ENCODE measurements at regions not wholly inside any gene's neighbourhood (a gene's known extent, or its start where the extent isn't known, plus 50 kb on each side); places are given as distances from the start of the nearest gene placed in this dataset.
"Not testable (repeated sequence)": the region's sequence is repeated elsewhere in the genome, so short reads cannot be mapped to it uniquely, and the experiment has no call there.

- H3K4ac ChIP-seq (ENCODE audit: low read depth, low read length); H3K27ac ChIP-seq (ENCODE audit: low read depth, low read length); H3K9me3 ChIP-seq (ENCODE audit: insufficient read depth, low read depth, low read length); H3K14ac ChIP-seq (ENCODE audit: low read length); H2AK5ac ChIP-seq (ENCODE audit: low read length); H3K9ac ChIP-seq (ENCODE audit: low read length); H3K23ac ChIP-seq (ENCODE audit: low read length); H3K27me3 ChIP-seq (ENCODE audit: insufficient read depth, low read length); H2AFZ ChIP-seq (ENCODE audit: insufficient read depth, low read length, poor library complexity); H3K4me2 ChIP-seq (ENCODE audit: low read length); H2BK12ac ChIP-seq (ENCODE audit: low read length); H3K36me3 ChIP-seq (ENCODE audit: control insufficient read depth in 1 of 2, insufficient read depth in 2 of 2, low read length in 2 of 2); H3K79me2 ChIP-seq (ENCODE audit: control insufficient read depth, insufficient read depth, low read length, poor library complexity); H4K91ac ChIP-seq (ENCODE audit: low read depth, low read length); DNase-seq; H2BK5ac ChIP-seq (ENCODE audit: low read depth, low read length, poor library complexity); H4K8ac ChIP-seq (ENCODE audit: low read depth, low read length); H3K4me3 ChIP-seq (ENCODE audit: low read depth, low read length); H4K12ac ChIP-seq (ENCODE audit: low read depth, low read length); H3K4me1 ChIP-seq (ENCODE audit: control insufficient read depth in 1 of 2, insufficient read depth in 2 of 2, low read length in 2 of 2); H3K79me1 ChIP-seq (ENCODE audit: low read length); H3K18ac ChIP-seq (ENCODE audit: low read length); H2BK120ac ChIP-seq (ENCODE audit: insufficient read depth, low read length, poor library complexity): not testable (repeated sequence)
- no CpG with 5 or more reads among the region's 3 CpGs for WGBS (ENCODE audit: extremely low coverage, insufficient coverage, insufficient read length)
Observed at GRCh38 chr7:19338512-19338911, 193.3 kb upstream of the FERD3L start.

- H3K23ac ChIP-seq (ENCODE audit: low read length) = no peak overlapping the region
- H3K27ac ChIP-seq (ENCODE audit: low read depth, low read length) = no peak overlapping the region
- H3K14ac ChIP-seq (ENCODE audit: low read length) = no peak overlapping the region
- H2AFZ ChIP-seq (ENCODE audit: insufficient read depth, low read length, poor library complexity) = no peak overlapping the region
- no peak overlapping the region for H3K4me3 ChIP-seq (ENCODE audit: low read depth, low read length)
- H3K18ac ChIP-seq (ENCODE audit: low read length) = no peak overlapping the region
- H2BK12ac ChIP-seq (ENCODE audit: low read length) = no peak overlapping the region
- H2BK5ac ChIP-seq (ENCODE audit: low read depth, low read length, poor library complexity) = no peak overlapping the region
- H3K36me3 ChIP-seq (ENCODE audit: control insufficient read depth in 1 of 2, insufficient read depth in 2 of 2, low read length in 2 of 2) = no peaks in the 10 kb centered on the region
- H4K91ac ChIP-seq (ENCODE audit: low read depth, low read length) = no peak overlapping the region
- no peak overlapping the region for H3K9ac ChIP-seq (ENCODE audit: low read length)
- H4K8ac ChIP-seq (ENCODE audit: low read depth, low read length) = no peak overlapping the region
- H2AK5ac ChIP-seq (ENCODE audit: low read length) = no peak overlapping the region
- H3K79me2 ChIP-seq (ENCODE audit: control insufficient read depth, insufficient read depth, low read length, poor library complexity) = no peaks in the 10 kb centered on the region
- WGBS (ENCODE audit: extremely low coverage, insufficient coverage, insufficient read length) = no CpG with 5 or more reads among the region's 2 CpGs
- no peak for DNase-seq
- no peaks in the 10 kb centered on the region for H3K9me3 ChIP-seq (ENCODE audit: insufficient read depth, low read depth, low read length)
- H3K4ac ChIP-seq (ENCODE audit: low read depth, low read length) = no peak overlapping the region
- H3K4me1 ChIP-seq (ENCODE audit: control insufficient read depth in 1 of 2, insufficient read depth in 2 of 2, low read length in 2 of 2) = peaks cover 0 to 3% of the 10 kb centered on the region in 2 experiments
- no peaks in the 10 kb centered on the region for H3K79me1 ChIP-seq (ENCODE audit: low read length)
- H2BK120ac ChIP-seq (ENCODE audit: insufficient read depth, low read length, poor library complexity) = no peak overlapping the region
- no peak overlapping the region for H3K4me2 ChIP-seq (ENCODE audit: low read length)
- no peak overlapping the region for H4K12ac ChIP-seq (ENCODE audit: low read depth, low read length)
- H3K27me3 ChIP-seq (ENCODE audit: insufficient read depth, low read length) = no peaks in the 10 kb centered on the region
Observed at GRCh38 chr7:19336836-19337383, 191.7 kb upstream of the FERD3L start.

GRCh38 chr7:19333706-19334105, 188.5 kb upstream of the FERD3L start:
- H2BK120ac ChIP-seq (ENCODE audit: insufficient read depth, low read length, poor library complexity) = no peak overlapping the region
- no peak overlapping the region for H4K8ac ChIP-seq (ENCODE audit: low read depth, low read length)
- no peak overlapping the region for H2AK5ac ChIP-seq (ENCODE audit: low read length)
- no peaks in the 10 kb centered on the region for H3K36me3 ChIP-seq (ENCODE audit: control insufficient read depth in 1 of 2, insufficient read depth in 2 of 2, low read length in 2 of 2)
- no peak overlapping the region for H3K27ac ChIP-seq (ENCODE audit: low read depth, low read length)
- H3K18ac ChIP-seq (ENCODE audit: low read length) = no peak overlapping the region
- no peak overlapping the region for H3K23ac ChIP-seq (ENCODE audit: low read length)
- no peak overlapping the region for H3K4me3 ChIP-seq (ENCODE audit: low read depth, low read length)
- H3K27me3 ChIP-seq (ENCODE audit: insufficient read depth, low read length) = no peaks in the 10 kb centered on the region
- H3K4me1 ChIP-seq (ENCODE audit: control insufficient read depth in 1 of 2, insufficient read depth in 2 of 2, low read length in 2 of 2) = no peaks in the 10 kb centered on the region
- no peaks in the 10 kb centered on the region for H3K79me2 ChIP-seq (ENCODE audit: control insufficient read depth, insufficient read depth, low read length, poor library complexity)
- no peak overlapping the region for H2BK12ac ChIP-seq (ENCODE audit: low read length)
- no peak for DNase-seq
- whole genome bisulfite sequencing (ENCODE audit: extremely low coverage, insufficient coverage, insufficient read length) = no CpG with 5 or more reads among the region's 2 CpGs
- H3K9ac ChIP-seq (ENCODE audit: low read length) = no peak overlapping the region
- H4K91ac ChIP-seq (ENCODE audit: low read depth, low read length) = no peak overlapping the region
- no peak overlapping the region for H4K12ac ChIP-seq (ENCODE audit: low read depth, low read length)
- H2BK5ac ChIP-seq (ENCODE audit: low read depth, low read length, poor library complexity) = no peak overlapping the region
- H3K14ac ChIP-seq (ENCODE audit: low read length) = no peak overlapping the region
- H3K79me1 ChIP-seq (ENCODE audit: low read length) = no peaks in the 10 kb centered on the region
- no peak overlapping the region for H3K4me2 ChIP-seq (ENCODE audit: low read length)
- no peaks in the 10 kb centered on the region for H3K9me3 ChIP-seq (ENCODE audit: insufficient read depth, low read depth, low read length)
- H3K4ac ChIP-seq (ENCODE audit: low read depth, low read length) = no peak overlapping the region
- no peak overlapping the region for H2AFZ ChIP-seq (ENCODE audit: insufficient read depth, low read length, poor library complexity)

- no peak overlapping the region for H3K4me2 ChIP-seq (ENCODE audit: low read length)
- no peaks in the 10 kb centered on the region for H3K4me1 ChIP-seq (ENCODE audit: control insufficient read depth in 1 of 2, insufficient read depth in 2 of 2, low read length in 2 of 2)
- no peak overlapping the region for H3K14ac ChIP-seq (ENCODE audit: low read length)
- H2BK5ac ChIP-seq (ENCODE audit: low read depth, low read length, poor library complexity) = no peak overlapping the region
- no peaks in the 10 kb centered on the region for H3K27me3 ChIP-seq (ENCODE audit: insufficient read depth, low read length)
- H4K8ac ChIP-seq (ENCODE audit: low read depth, low read length) = no peak overlapping the region
- H3K23ac ChIP-seq (ENCODE audit: low read length) = no peak overlapping the region
- no peaks in the 10 kb centered on the region for H3K79me2 ChIP-seq (ENCODE audit: control insufficient read depth, insufficient read depth, low read length, poor library complexity)
- H2AK5ac ChIP-seq (ENCODE audit: low read length) = no peak overlapping the region
- H2BK12ac ChIP-seq (ENCODE audit: low read length) = no peak overlapping the region
- H3K36me3 ChIP-seq (ENCODE audit: control insufficient read depth in 1 of 2, insufficient read depth in 2 of 2, low read length in 2 of 2) = no peaks in the 10 kb centered on the region
- H3K79me1 ChIP-seq (ENCODE audit: low read length) = no peaks in the 10 kb centered on the region
- no peak overlapping the region for H3K4ac ChIP-seq (ENCODE audit: low read depth, low read length)
- no peak overlapping the region for H4K91ac ChIP-seq (ENCODE audit: low read depth, low read length)
- H3K4me3 ChIP-seq (ENCODE audit: low read depth, low read length) = no peak overlapping the region
- no peak overlapping the region for H2AFZ ChIP-seq (ENCODE audit: insufficient read depth, low read length, poor library complexity)
- no peak for DNase-seq
- H4K12ac ChIP-seq (ENCODE audit: low read depth, low read length) = no peak overlapping the region
- H3K9ac ChIP-seq (ENCODE audit: low read length) = no peak overlapping the region
- no peak overlapping the region for H3K27ac ChIP-seq (ENCODE audit: low read depth, low read length)
- H3K9me3 ChIP-seq (ENCODE audit: insufficient read depth, low read depth, low read length) = no peaks in the 10 kb centered on the region
- H2BK120ac ChIP-seq (ENCODE audit: insufficient read depth, low read length, poor library complexity) = no peak overlapping the region
- no peak overlapping the region for H3K18ac ChIP-seq (ENCODE audit: low read length)
Observed at GRCh38 chr7:19327018-19327417, 181.8 kb upstream of the FERD3L start.
